Activated gamma-delta T cell treated with anti-CD3 and anti-CD28 coated beads, Interleukin-2, amount 50 U/mL, for 16 hours (primary cell): ENCODE measurements at regions not wholly inside any gene's neighbourhood (a gene's known extent, or its start where the extent isn't known, plus 50 kb on each side); places are given as distances from the start of the nearest gene placed in this dataset.

ENCODE experiments used
- DNase-seq: peaks from one replicate; pipeline ENCODE4 v3.0.0-alpha.2; 2020; ENCODE audit warnings: low read depth

- no peak for DNase-seq
Observed at GRCh38 chr6:147621263-147621662, 112.8 kb downstream of the SAMD5 start.

DNA sequence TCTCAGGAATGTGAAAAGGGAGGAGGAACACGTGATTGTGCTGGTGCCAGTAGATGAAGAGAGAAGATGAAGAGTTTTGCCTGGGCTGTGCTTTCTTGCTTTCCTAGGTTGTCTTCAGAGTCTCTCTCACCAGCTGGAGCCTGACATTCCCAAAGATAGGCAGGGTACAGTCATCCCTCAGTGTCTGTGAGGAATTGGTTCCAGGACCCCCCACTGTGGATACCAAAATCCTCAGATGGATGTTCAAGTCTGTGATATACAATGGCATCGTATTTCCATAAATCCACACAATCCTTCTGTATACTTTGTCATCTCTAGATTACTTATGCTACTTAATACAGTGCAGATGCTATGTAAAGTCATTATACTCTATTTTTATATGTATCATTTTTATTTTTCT, 113.5 kb downstream of the SAMD5 start:
- no peak for DNase-seq

- no peak for DNase-seq
Observed at GRCh38 chr6:147624946-147625515, 116.5 kb downstream of the SAMD5 start.

DNA sequence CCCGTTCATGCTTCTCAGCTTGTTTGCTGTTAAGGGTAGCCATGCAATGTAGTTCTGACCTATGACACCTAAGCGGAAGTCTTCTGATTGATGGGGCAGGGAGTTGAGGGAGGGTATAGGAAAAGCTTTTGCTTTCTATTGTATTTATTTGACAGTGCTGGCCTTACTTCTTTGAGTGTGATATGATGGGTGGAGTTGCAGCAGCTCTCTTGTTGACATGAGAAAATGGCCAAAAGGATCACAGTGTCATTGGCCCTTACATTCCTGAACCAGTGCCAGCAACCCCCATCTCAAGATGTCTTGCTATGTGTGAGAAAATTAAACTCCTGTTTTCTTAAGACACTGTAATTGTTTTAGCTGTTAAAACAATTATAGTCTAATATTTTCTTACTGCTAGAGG, 117.5 kb downstream of the SAMD5 start:
- no peak for DNase-seq

GRCh38 chr6:147627411-147627810, 118.9 kb downstream of the SAMD5 start:
- no peak for DNase-seq

- no peak for DNase-seq
Observed at GRCh38 chr6:147633191-147633590, 124.7 kb downstream of the SAMD5 start.

DNA sequence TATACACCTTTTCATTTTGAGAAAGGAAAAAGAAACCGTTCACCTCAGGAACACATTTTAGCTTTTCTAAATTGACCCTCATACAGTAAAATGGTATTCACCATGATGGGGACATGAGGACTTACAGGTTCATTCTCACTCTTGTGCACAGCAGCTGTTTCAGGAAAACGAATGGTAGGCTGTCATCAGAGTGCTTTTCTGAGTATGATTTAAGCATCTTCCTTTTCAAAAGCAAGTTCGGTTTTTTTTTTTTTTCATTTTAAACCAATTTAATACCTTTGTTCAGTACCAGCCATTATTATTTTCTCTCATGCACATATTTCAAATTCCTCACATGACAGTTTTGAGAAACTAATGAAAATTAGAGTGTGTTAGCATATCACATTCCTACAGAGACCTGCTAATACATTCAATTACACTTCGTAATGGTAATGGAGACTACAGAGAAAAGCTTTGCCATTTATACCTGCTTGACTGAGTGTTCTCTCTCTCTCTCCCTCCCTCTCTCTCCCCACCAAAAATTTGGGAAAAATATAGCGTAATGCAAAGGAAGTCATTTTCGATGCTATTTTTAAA, 129.2 kb downstream of the SAMD5 start:
- DNase-seq: no peak

DNA sequence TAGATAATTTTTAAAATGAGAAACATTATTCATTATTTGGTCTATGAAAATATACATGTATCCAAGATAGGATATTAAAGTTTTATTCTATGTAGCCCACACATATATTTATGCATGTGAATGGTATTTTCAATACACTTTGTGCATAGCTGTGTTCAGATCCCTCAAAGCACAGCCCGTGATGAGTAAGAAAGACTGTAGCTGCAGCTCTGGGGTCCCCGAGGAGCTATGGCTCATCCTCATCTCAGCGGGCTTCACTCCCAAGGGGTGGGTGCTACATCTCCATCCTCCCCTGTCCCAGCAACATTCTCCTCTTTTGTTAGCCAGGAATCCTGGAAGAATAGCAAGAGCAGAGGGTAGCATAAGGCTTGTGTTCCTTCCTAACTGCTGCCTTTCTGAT, 130.8 kb downstream of the SAMD5 start:
- no peak for DNase-seq

- no peak for DNase-seq
Observed at GRCh38 chr6:147640606-147641005, 132.1 kb downstream of the SAMD5 start.

DNA sequence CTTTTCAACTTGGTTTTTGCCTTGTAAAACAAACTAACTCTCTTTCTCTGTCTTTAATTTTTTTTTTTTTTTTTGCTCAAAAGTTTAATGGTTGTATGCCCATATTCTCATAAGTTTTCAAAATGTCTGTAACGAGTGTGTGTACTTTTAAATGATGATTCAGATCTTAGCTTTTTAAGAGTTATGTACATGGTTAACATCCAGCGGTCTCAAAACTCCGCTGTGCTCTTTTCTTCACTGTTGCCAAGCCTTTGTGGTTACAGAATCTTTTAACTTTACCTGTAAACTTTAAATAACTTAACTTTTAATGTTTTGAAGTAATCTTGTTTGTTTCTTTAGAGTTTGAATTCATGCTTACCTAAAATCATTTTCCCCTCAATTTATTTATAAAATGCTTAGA, 133.0 kb downstream of the SAMD5 start:
- no peak for DNase-seq

DNA sequence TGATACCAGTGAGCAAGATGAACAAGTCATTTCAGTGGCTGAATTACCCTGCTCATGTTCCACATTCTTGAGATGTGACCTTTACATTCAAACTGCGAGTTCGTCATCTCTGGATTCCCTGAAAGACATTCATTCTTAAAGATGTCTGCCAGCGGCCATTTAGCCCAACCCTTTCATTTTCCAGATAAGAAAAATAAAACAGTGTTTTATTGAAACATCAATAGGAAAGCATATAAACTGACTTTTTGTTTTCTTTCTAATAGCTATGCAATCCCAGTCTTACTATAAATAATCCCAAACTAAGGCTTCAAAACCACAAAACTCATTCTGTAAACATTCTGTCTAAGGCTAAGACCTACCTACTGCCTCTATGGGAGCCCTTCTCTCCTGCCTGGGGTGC, 134.0 kb downstream of the SAMD5 start:
- DNase-seq: no peak

- DNase-seq: no peak
Observed at GRCh38 chr6:147643341-147644200, 135.1 kb downstream of the SAMD5 start.

DNA sequence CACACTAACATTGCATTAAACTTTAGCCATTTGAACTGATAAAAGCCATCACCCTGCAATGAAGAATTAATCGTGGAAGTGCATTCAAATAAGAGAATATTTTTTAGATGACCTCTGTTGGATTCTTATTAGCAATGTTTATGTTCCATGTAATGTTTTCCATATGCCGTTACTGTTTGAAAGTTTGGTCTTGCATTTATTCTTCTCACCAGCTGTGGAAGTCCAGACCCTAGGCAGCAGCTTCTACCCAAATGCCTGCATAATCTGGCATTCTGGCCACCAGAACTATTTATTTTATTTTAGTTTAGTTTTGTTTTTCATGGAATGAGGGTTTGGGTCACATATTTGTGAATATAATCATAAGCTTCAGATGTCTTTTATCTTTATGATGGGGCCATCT, 140.4 kb downstream of the SAMD5 start:
- DNase-seq: no peak

GRCh38 chr6:147651249-147652063, 143.0 kb downstream of the SAMD5 start:
- DNase-seq: no peak

DNA sequence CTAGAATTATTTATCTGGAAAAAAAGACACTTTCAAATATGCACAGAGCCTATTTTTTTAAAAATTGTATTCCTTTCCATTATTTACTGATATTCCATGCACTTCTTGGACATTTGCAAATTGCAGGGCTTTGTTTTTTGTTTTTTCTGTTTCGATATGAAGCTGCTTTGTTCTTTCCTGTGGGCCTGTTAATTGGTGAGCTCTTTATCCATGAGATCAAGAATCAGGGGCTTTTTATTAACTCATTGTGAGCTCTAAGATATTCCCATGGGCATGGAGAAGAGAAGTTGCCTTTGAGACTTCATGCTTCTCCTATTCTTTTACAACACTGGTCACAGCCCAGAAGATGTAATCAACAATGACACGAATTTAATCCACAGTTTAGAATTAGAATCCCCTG, 145.1 kb downstream of the SAMD5 start:
- DNase-seq: no peak

DNA sequence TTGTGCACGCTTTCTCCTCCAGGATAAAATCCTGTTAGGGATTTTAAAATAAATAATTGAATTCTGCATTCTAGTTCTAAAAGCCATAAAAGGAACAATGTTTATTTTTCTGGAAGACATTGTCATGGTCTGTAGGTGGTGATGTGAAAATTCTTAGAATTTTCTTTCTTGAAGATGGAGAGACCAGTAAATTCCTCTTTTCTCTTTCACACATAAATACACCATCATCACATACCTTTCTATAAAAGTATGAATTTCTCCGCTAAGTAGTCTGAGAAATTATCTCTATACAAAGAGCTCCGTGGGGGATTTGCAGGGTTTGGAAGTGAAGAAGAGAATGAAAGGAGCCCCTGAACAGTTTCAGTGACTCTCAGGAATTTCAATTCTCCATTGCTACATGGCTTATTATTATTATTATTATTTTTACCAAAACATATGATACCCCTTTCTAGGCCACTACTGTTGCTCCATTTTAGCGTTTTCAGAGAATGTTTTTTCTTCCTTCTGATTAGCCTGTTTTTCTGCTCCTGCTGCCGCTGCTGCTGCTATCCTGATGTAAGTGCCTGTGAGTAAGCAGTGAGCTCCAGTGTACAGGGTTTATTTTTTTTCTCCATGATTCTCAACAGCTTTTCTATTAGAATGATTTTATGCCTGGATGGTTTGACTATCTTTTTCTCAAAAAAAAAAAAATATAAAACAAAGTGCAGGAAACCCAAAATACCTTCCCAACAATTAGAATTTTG, 145.8 kb downstream of the SAMD5 start:
- DNase-seq: no peak

DNA sequence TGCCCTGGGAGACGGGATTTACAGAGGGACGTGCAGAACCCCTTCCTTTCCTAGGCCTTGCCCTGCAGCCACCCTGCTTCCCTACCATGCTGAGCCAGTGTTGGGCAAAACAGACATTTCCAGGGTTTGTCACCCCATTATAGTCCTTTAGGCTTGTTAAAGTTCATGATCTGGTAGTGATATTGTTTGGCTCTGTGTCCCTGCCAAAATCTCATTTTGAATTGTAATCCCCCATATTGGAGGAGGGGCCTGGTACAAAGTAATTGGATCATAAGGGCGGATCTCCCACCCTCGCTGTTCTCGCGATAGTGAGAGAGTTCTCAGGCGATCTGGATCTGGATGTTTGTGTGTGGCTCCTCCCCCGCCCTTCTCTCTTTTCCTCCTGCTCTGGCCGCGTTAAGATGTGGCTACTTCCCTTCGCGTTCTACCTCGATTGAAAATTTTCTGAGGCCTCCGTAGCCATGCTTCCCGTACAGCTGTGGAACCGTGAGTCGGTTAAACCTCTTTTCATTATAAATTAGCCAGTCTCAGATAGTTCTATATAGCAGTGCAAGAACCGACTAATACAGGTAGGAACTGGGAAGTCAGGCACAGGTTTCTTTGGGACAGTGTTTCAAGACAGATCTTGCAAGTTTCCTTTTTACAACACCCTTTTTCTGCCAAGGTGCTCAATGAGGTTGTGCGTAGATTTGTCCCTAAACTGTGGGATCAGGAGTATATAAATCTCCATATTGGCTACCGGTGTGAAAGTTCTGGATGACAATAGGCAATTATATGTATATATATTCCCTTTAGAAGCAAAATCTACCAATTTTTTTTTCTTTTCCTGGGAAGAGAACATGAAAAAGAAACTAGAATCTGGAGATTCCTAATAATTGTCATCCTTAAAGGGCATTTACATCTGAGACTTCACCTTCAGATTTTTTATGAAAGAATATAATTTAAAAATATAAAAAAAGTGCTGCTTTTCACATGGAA, 152.1 kb downstream of the SAMD5 start:
- DNase-seq: no peak

GRCh38 chr6:147662646-147663045, 154.2 kb downstream of the SAMD5 start:
- DNase-seq: no peak

DNA sequence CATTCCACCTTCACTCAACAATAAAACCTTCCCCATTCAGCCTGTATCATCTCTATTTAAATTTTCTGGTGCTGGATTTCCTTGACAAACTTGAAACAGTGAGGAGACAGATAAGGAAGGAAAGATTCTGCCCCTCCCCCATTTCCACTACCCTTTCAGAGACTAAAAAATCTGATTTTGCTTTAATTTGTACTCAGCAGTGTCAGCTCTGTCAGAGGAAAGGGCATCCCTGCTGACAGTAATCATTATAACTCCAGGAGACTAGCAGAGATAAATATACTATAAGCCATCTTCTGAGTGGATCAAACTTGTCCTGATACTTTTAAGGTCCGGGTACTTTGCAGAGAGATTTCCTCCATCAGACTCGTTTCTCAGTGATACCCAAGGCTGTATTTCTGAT, 155.6 kb downstream of the SAMD5 start:
- DNase-seq: no peak

DNA sequence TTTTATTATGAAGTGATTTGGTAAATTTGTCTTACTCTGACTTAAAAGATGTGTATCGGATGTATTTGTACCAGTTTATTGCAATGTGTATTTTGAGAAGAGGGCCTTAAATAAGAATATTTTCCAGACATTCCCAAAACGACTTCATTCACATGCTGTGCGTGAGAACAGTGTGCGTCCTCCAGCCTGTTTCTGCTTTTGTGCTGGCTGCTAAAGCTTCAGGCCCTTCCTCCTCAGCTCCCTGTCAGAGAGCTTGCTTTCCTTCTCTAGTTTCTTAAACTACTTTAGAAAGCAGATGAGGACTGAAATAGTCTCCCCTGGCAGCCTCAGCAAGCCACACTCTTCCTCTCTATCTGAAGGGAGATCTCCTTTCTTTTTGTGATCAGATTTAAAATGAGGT, 157.8 kb downstream of the SAMD5 start:
- no peak for DNase-seq

GRCh38 chr6:147667082-147667481, 158.6 kb downstream of the SAMD5 start:
- DNase-seq: no peak
